ENCODE measurements at regions not wholly inside any gene's neighbourhood (a gene's known extent, or its start where the extent isn't known, plus 50 kb on each side); places are given as distances from the start of the nearest gene placed in this dataset.
"Not testable (repeated sequence)": the region's sequence is repeated elsewhere in the genome, so short reads cannot be mapped to it uniquely, and the experiment has no call there.

- no peak for DNase-seq (ENCODE audit: low spot score)
Measured at GRCh38 chr1:221575605-221576004, 166.3 kb downstream of the DUSP10 start.

GRCh38 chr1:221576268-221576667 lies 165.6 kb downstream of the DUSP10 start:
- DNase-seq (ENCODE audit: low spot score): no peak

- DNase-seq (ENCODE audit: low spot score): no peak
Measured at GRCh38 chr1:221583465-221583864, 158.4 kb downstream of the DUSP10 start.

- DNase-seq (ENCODE audit: low spot score): not testable (repeated sequence)
Measured at GRCh38 chr1:221587013-221587412, 154.9 kb downstream of the DUSP10 start.

- DNase-seq (ENCODE audit: low spot score): not testable (repeated sequence)
Measured at GRCh38 chr1:221591250-221591649, 150.6 kb downstream of the DUSP10 start.

GRCh38 chr1:221594576-221594975 lies 147.3 kb downstream of the DUSP10 start:
- DNase-seq (ENCODE audit: low spot score): no peak

GRCh38 chr1:221598122-221598521 lies 143.8 kb downstream of the DUSP10 start:
- no peak for DNase-seq (ENCODE audit: low spot score)

GRCh38 chr1:221601166-221601565 lies 140.7 kb downstream of the DUSP10 start:
- DNase-seq (ENCODE audit: low spot score): no peak

GRCh38 chr1:221602830-221603229 lies 139.1 kb downstream of the DUSP10 start:
- no peak for DNase-seq (ENCODE audit: low spot score)

- DNase-seq (ENCODE audit: low spot score): not testable (repeated sequence)
Measured at GRCh38 chr1:221604390-221604789, 137.5 kb downstream of the DUSP10 start.

GRCh38 chr1:221604948-221605347 lies 136.9 kb downstream of the DUSP10 start:
- no peak for DNase-seq (ENCODE audit: low spot score)

- no peak for DNase-seq (ENCODE audit: low spot score)
Measured at GRCh38 chr1:221605569-221605968, 136.3 kb downstream of the DUSP10 start.

- no peak for DNase-seq (ENCODE audit: low spot score)
Measured at GRCh38 chr1:221606256-221606655, 135.6 kb downstream of the DUSP10 start.

GRCh38 chr1:221608835-221609320 lies 133.0 kb downstream of the DUSP10 start:
- no peak for DNase-seq (ENCODE audit: low spot score)

GRCh38 chr1:221611656-221612046 lies 130.2 kb downstream of the DUSP10 start:
- DNase-seq (ENCODE audit: low spot score): no peak

- DNase-seq (ENCODE audit: low spot score): peak; percentile 22
Measured at GRCh38 chr1:221612047-221612777, 129.7 kb downstream of the DUSP10 start.

- DNase-seq (ENCODE audit: low spot score): no peak
Measured at GRCh38 chr1:221620437-221621384, 121.2 kb downstream of the DUSP10 start.

- DNase-seq (ENCODE audit: low spot score): no peak
Measured at GRCh38 chr1:221621683-221622082, 120.2 kb downstream of the DUSP10 start.

GRCh38 chr1:221622389-221622788 lies 119.5 kb downstream of the DUSP10 start:
- DNase-seq (ENCODE audit: low spot score): no peak

GRCh38 chr1:221625026-221625425 lies 116.9 kb downstream of the DUSP10 start:
- DNase-seq (ENCODE audit: low spot score): no peak

GRCh38 chr1:221626041-221626440 lies 115.8 kb downstream of the DUSP10 start:
- DNase-seq (ENCODE audit: low spot score): no peak

- DNase-seq (ENCODE audit: low spot score): no peak
Measured at GRCh38 chr1:221630236-221630635, 111.7 kb downstream of the DUSP10 start.

GRCh38 chr1:221631556-221631955 lies 110.3 kb downstream of the DUSP10 start:
- DNase-seq (ENCODE audit: low spot score): no peak

All from kidney capillary endothelial cell (primary cell).